HCT116 (cell line): ENCODE measurements at regions not wholly inside any gene's neighbourhood (a gene's known extent, or its start where the extent isn't known, plus 50 kb on each side); places are given as distances from the start of the nearest gene placed in this dataset.

Experiments used
- ATAC-seq: fragments of 200-7000 bp; cut with Tn5 transposase; 2 replicates; pipeline ENCODE4 v1.9.1; 2020; ENCODE audit warnings: mild to moderate bottlenecking, moderate library complexity
- BruUV-seq: library from RNA; stranded (reverse); fragments of 400-500 nt; replicated peaks from 2 replicates; lab custom pipeline; 2021; lab: Mats Ljungman, UMichigan
- CTCF ChIA-PET: fragments of 300-600 bp; sonication (Branson Sonifier 250); formaldehyde crosslinking; loops from one replicate; lab custom pipeline; 2021; ENCODE audit warnings: antibody characterized with exemption; lab: Charles Lee
- POLR2A ChIA-PET: fragments of 300-600, 350-600 bp; sonication (Branson Sonifier 250); formaldehyde crosslinking; loops from one replicate; lab custom pipeline; 2021; ENCODE audit warnings: antibody characterized with exemption; lab: Charles Lee
- RAD21 ChIA-PET, 2 experiments: fragments of 300-600 bp; sonication (Branson Sonifier 250); formaldehyde crosslinking; loops; one replicate each; lab custom pipeline; 2023; ENCODE audit warnings: low total read pairs in 2 of 2; ENCODE audit not compliant: uncharacterized antibody in 2 of 2, unreplicated experiment in 2 of 2, low non-redundant PET in 1 of 2; lab: Charles Lee
- DNase-seq: peaks from one replicate; pipeline ENCODE4 v3.0.0-alpha.2; 2010; ENCODE audit warnings: low read depth, low spot score
- H2AFZ ChIP-seq: fragments of 200-600 bp; shearing (Covaris generic), sonication (generic); 2 replicates; pipeline ENCODE4 v1.6.1; 2017; ENCODE audit warnings: low read depth, mixed run types, mixed read lengths, antibody characterized with exemption, low read length; ENCODE audit not compliant: poor library complexity, severe bottlenecking
- H3K27ac ChIP-seq: 2 replicates; pipeline ENCODE4 v1.5.1; 2012; ENCODE audit warnings: low read depth, low read length
- H3K27me3 ChIP-seq: fragments of 200-600 bp; sonication (generic); 2 replicates; pipeline ENCODE4 v1.6.1; 2016; ENCODE audit warnings: mixed run types, low read length, mixed read lengths; ENCODE audit not compliant: insufficient read depth
- H3K36me3 ChIP-seq, 2 experiments: fragments of 200-500 bp in 1 of 2; fragments of 200-600 bp in 1 of 2; sonication (Bioruptor generic) in 1 of 2; sonication (generic) in 1 of 2; 2 replicates each; pipeline versions ENCODE4 v1.5.1 to v1.6.1; 2014 to 2016; ENCODE audit warnings: low read length in 2 of 2, inconsistent platforms in 1 of 2, mixed read lengths in 1 of 2, mixed run types in 1 of 2; ENCODE audit not compliant: insufficient read depth in 2 of 2, control insufficient read depth in 1 of 2
- H3K4me1 ChIP-seq, 2 experiments: fragments of 200-600 bp in 1 of 2; sonication (generic) in 1 of 2; 2 replicates each; pipeline versions ENCODE4 v1.5.1 to v1.6.1; 2012 to 2017; ENCODE audit warnings: low read length in 2 of 2, inconsistent platforms in 1 of 2, mild to moderate bottlenecking in 1 of 2, mixed read lengths in 1 of 2, mixed run types in 1 of 2, moderate library complexity in 1 of 2; ENCODE audit not compliant: insufficient read depth in 2 of 2, control insufficient read depth in 1 of 2
- H3K4me2 ChIP-seq: fragments of 200-600 bp; sonication (generic); 2 replicates; pipeline ENCODE4 v1.6.1; 2017; ENCODE audit warnings: mixed run types, low read length, mixed read lengths
- H3K4me3 ChIP-seq, 2 experiments: fragments of 200-600 bp in 1 of 2; sonication (generic) in 1 of 2; replicated peaks in 1 of 2; 2 replicates each; pipeline ENCODE4 v1.5.1; 2011 to 2016; ENCODE audit warnings: low read length in 2 of 2, control low read depth in 1 of 2, low read depth in 1 of 2, mild to moderate bottlenecking in 1 of 2, mixed read lengths in 1 of 2, mixed run types in 1 of 2
- H3K79me2 ChIP-seq: fragments of 200-600 bp; sonication (generic); 2 replicates; pipeline ENCODE4 v1.6.1; 2017; ENCODE audit warnings: mild to moderate bottlenecking, mixed run types, low read length, moderate library complexity, mixed read lengths; ENCODE audit not compliant: insufficient read depth
- H3K9ac ChIP-seq: fragments of 200-600 bp; sonication (generic); 2 replicates; pipeline ENCODE4 v1.6.1; 2016; ENCODE audit warnings: low read length, mixed read lengths
- H3K9me2 ChIP-seq: fragments of 200-600 bp; sonication (generic), shearing (Covaris generic); 2 replicates; pipeline ENCODE4 v1.6.1; 2017; ENCODE audit warnings: mixed run types, mild to moderate bottlenecking, moderate library complexity; ENCODE audit not compliant: insufficient read depth
- H3K9me3 ChIP-seq, 2 experiments: fragments of 200-500 bp in 1 of 2; fragments of 200-600 bp in 1 of 2; sonication (Bioruptor generic) in 1 of 2; sonication (generic) in 1 of 2; 2 replicates each; pipeline ENCODE4 v1.6.1; 2014 to 2017; ENCODE audit warnings: low read length in 2 of 2, mixed read lengths in 2 of 2, inconsistent platforms in 1 of 2, low read depth in 1 of 2, mild to moderate bottlenecking in 1 of 2, mixed run types in 1 of 2, moderate library complexity in 1 of 2; ENCODE audit not compliant: control insufficient read depth in 1 of 2, insufficient read depth in 1 of 2
- H4K20me1 ChIP-seq: fragments of 200-600 bp; sonication (generic), shearing (Covaris generic); 2 replicates; pipeline ENCODE4 v1.6.1; 2017; ENCODE audit warnings: mixed run types, mild to moderate bottlenecking, moderate library complexity; ENCODE audit not compliant: insufficient read depth
- CEBPB ChIP-seq: IDR thresholded peaks from 2 replicates; pipeline ENCODE4 v1.6.1; 2012; ENCODE audit warnings: low read depth
- ELF1 ChIP-seq: IDR thresholded peaks from 2 replicates; pipeline ENCODE4 v1.6.1; 2012; ENCODE audit warnings: low read depth, borderline replicate concordance
- EZH2 ChIP-seq: fragments of 200-600 bp; sonication (generic); IDR thresholded peaks from 2 replicates; pipeline ENCODE4 v1.6.1; 2017; ENCODE audit warnings: antibody characterized with exemption, mixed run types
- FOSL1 ChIP-seq: IDR thresholded peaks from 2 replicates; pipeline ENCODE4 v1.6.1; 2012; ENCODE audit warnings: low read depth
- JUND ChIP-seq: IDR thresholded peaks from 2 replicates; pipeline ENCODE4 v1.6.1; 2012
- POLR2A ChIP-seq: IDR thresholded peaks from 2 replicates; pipeline ENCODE4 v1.7.0; 2011; ENCODE audit warnings: borderline replicate concordance; ENCODE audit not compliant: insufficient read depth, insufficient read length; ENCODE audit errors: extremely low read depth
- POLR2AphosphoS5 ChIP-seq: IDR thresholded peaks from 2 replicates; pipeline ENCODE4 v1.6.1; 2011; ENCODE audit warnings: mild to moderate bottlenecking, low read depth, low read length, moderate library complexity
- RAD21 ChIP-seq: IDR thresholded peaks from 2 replicates; pipeline ENCODE4 v1.6.1; 2012; ENCODE audit warnings: low read depth, mild to moderate bottlenecking
- SIN3A ChIP-seq: IDR thresholded peaks from 2 replicates; pipeline ENCODE4 v1.6.1; 2012; ENCODE audit warnings: low read depth
- SP1 ChIP-seq: IDR thresholded peaks from 2 replicates; pipeline ENCODE4 v1.6.1; 2012; ENCODE audit warnings: low read depth
- SRF ChIP-seq: IDR thresholded peaks from 2 replicates; pipeline ENCODE4 v1.6.1; 2012; ENCODE audit warnings: low read depth
- TCF7L2 ChIP-seq: IDR thresholded peaks from 2 replicates; pipeline ENCODE4 v1.7.0; 2011; ENCODE audit warnings: borderline replicate concordance, inconsistent platforms; ENCODE audit not compliant: insufficient read depth, insufficient read length; ENCODE audit errors: extremely low read depth
- YY1 ChIP-seq: IDR thresholded peaks from 2 replicates; pipeline ENCODE4 v1.6.1; 2011; ENCODE audit warnings: low read length, low read depth, moderate library complexity, mild to moderate bottlenecking; ENCODE audit not compliant: insufficient replicate concordance; ENCODE audit errors: extremely low read depth
- intact Hi-C: fragments of 100-400 bp; cut with micrococcal nuclease; formaldehyde crosslinking; loops from 2 replicates; pipeline ENCODE4 v1.10.0; 2022
- TF ChIP-seq, protein P1 (sequence below): IDR thresholded peaks from 2 replicates; pipeline ENCODE4 v1.6.1; 2012; ENCODE audit warnings: low read depth
- TF ChIP-seq, protein P2 (sequence below): IDR thresholded peaks from 2 replicates; pipeline ENCODE4 v1.6.1; 2012
- TF ChIP-seq, protein P3 (sequence below): IDR thresholded peaks from 2 replicates; pipeline ENCODE4 v1.6.1; 2012

DNA sequence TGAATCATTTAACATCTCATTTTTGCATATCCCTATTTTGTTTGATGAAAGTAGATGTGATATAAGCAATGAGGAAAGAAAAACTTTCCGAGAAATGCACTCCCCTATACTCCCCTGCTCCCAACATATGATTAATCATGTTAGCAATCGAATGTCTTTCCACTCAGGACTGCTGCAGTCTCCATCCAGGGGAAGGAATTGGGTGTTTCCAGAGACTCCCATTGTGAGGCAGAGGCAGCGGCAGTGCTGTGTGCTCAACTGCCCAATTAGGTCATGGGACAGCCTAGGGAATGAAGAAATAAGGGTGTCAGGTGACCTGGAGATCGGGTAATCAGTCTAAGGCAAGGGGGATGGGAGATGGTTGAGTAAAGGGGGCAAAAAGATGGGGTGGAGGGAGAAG, 268.6 kb upstream of the MEIS2 start:
- TF ChIP-seq CEBPB (no peak), EZH2 (no peak), SP1 (no peak), POLR2AphosphoS5 (no peak), TCF7L2 (no peak), FOSL1 (no peak), ELF1 (no peak)
- ATAC-seq, result no peak
- Histone ChIP-seq H3K27ac (no peak overlapping the region), H3K79me2 (no peaks in the 10 kb centered on the region), H3K9me2 (no peaks in the 10 kb centered on the region), H2AFZ (no peak overlapping the region), H4K20me1 (no peaks in the 10 kb centered on the region), H3K4me3 (no peak overlapping the region), H3K4me1 (peaks cover 0 to 6% of the 10 kb centered on the region in 2 experiments; a peak in 2 of 4 replicates), H3K36me3 (no peaks in the 10 kb centered on the region), H3K27me3 (no peaks in the 10 kb centered on the region), H3K9me3 (no peaks in the 10 kb centered on the region), H3K4me2 (no peak overlapping the region), H3K9ac (no peak overlapping the region)
- no TSS peak for BruUV-seq
- intact Hi-C loops, result loop anchor here (10.0 kb wide), 1 partner anchor 336 kb away; no protein-coding TSS in a partner anchor
- ChIA-PET CTCF (no interaction called here), POLR2A (no interaction called here), RAD21 (no interaction called here)
- no peak for DNase-seq

DNA sequence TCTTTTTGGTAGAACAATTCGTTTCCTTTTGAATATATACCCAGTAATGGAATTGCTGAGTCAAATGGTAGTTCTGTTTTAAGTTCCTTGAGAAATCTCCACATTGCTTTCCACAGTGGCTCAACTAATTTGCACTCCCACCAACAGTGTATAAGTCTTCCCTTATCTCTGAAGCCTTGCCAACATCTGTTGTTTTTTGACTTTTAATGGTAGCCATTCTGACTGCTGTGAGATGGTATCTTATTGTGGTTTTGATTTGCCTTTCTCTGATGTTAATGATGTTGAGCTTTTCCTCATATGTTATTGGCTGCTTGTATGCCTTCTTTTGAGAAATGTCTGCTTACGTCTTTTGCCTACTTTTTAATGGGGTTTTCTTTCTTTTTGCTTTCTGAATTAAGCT, 270.6 kb upstream of the MEIS2 start:
- Histone ChIP-seq H3K36me3 (no peaks in the 10 kb centered on the region), H3K9me2 (no peaks in the 10 kb centered on the region), H2AFZ (no peak overlapping the region), H3K27me3 (peaks cover 7% of the 10 kb centered on the region; the same call in 1 of the 2 replicates), H3K4me2 (no peak overlapping the region), H4K20me1 (no peaks in the 10 kb centered on the region), H3K27ac (no peak overlapping the region), H3K9ac (no peak overlapping the region), H3K4me3 (no peak overlapping the region), H3K4me1 (peaks cover 0 to 6% of the 10 kb centered on the region in 2 experiments; a peak in 2 of 4 replicates), H3K9me3 (no peaks in the 10 kb centered on the region), H3K79me2 (no peaks in the 10 kb centered on the region)
- CTCF ChIA-PET, result no interaction called here
- RAD21 ChIA-PET, result no interaction called here
- intact Hi-C loops, result no loop called here
- POLR2A ChIA-PET, result no interaction called here
- no TSS peak for BruUV-seq
- ATAC-seq (no peak), DNase-seq (no peak)
- TF ChIP-seq SIN3A (no peak), TCF7L2 (no peak), RAD21 (no peak), POLR2A (no peak), FOSL1 (no peak), CEBPB (no peak), SRF (no peak), JUND (no peak), YY1 (no peak), SP1 (no peak), POLR2AphosphoS5 (no peak)
- TF ChIP-seq, protein P1, sequence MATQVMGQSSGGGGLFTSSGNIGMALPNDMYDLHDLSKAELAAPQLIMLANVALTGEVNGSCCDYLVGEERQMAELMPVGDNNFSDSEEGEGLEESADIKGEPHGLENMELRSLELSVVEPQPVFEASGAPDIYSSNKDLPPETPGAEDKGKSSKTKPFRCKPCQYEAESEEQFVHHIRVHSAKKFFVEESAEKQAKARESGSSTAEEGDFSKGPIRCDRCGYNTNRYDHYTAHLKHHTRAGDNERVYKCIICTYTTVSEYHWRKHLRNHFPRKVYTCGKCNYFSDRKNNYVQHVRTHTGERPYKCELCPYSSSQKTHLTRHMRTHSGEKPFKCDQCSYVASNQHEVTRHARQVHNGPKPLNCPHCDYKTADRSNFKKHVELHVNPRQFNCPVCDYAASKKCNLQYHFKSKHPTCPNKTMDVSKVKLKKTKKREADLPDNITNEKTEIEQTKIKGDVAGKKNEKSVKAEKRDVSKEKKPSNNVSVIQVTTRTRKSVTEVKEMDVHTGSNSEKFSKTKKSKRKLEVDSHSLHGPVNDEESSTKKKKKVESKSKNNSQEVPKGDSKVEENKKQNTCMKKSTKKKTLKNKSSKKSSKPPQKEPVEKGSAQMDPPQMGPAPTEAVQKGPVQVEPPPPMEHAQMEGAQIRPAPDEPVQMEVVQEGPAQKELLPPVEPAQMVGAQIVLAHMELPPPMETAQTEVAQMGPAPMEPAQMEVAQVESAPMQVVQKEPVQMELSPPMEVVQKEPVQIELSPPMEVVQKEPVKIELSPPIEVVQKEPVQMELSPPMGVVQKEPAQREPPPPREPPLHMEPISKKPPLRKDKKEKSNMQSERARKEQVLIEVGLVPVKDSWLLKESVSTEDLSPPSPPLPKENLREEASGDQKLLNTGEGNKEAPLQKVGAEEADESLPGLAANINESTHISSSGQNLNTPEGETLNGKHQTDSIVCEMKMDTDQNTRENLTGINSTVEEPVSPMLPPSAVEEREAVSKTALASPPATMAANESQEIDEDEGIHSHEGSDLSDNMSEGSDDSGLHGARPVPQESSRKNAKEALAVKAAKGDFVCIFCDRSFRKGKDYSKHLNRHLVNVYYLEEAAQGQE, result no peak
- TF ChIP-seq, protein P2, sequence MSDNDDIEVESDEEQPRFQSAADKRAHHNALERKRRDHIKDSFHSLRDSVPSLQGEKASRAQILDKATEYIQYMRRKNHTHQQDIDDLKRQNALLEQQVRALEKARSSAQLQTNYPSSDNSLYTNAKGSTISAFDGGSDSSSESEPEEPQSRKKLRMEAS, result no peak
- TF ChIP-seq, protein P3, sequence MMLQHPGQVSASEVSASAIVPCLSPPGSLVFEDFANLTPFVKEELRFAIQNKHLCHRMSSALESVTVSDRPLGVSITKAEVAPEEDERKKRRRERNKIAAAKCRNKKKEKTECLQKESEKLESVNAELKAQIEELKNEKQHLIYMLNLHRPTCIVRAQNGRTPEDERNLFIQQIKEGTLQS, result no peak
